ENCODE measurements at regions not wholly inside any gene's neighbourhood (a gene's known extent, or its start where the extent isn't known, plus 50 kb on each side); places are given as distances from the start of the nearest gene placed in this dataset.
"Not testable (repeated sequence)": the region's sequence is repeated elsewhere in the genome, so short reads cannot be mapped to it uniquely, and the experiment has no call there.

DNA sequence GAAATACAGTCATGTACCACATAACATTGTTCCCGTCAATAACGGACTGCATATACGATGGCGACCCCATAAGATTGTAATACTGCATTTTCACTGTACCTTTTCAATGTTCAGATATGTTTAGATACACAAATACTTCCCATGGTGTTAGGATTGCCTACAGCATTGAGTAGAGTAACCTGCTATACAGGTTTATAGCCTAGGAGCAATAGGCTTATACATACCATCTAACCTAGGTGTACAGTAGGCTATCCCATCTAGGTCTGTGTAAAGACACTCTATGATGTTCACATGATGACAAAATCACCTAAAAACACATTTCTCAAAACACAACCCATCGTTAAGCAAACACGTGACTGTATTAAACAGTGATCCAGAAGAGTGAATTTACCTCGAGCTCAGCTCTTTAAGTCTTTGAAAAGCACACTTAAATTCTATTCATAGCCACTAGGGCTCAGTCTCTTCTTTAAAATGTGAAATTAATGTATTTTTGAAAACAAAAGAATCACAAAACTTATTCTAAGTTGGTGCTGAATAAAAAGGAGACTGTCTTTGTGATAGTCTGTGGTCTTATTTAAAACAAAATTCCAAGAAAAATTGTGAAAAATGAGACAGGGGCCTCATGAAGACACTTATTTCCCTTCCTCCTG lies 239.1 kb upstream of the ARID2 start:
- DNase-seq, result no peak

DNA sequence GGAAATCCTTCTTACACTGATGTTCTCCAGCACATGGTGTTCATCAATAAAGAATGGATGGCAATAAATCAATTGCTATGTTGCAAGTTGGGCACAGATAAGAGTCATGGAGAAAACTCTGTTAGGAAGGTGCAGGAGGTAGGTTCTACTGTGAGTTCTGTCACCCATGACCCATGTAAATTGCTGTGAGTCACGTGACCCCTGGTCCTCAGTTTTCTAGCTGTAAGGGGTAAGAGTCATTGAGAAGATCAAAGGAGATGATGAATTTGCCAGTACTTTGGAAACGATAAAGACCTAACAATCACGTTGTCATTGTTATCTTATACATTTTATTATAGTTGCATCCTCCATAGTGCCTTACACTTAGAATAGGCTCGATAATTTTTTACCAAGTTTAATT lies 235.2 kb upstream of the ARID2 start:
- DNase-seq, result no peak

DNA sequence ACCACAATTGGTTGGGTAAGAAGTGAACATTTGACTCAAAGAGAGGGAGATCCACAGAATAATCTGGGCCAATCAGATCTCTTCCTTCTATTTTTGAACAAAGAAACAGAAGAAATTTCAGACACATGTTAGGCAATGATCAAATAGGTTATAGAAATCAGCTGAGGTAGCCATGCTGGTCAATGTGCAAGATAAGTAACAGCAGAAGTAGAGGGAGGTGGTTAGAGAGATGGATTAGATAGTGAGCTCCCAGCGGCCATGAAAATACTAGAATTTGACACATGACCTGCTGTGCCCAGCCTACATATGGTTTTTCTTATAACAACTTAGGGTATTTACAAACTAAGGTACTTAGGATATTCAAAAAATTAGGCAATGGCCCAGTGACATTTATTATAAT lies 230.9 kb upstream of the ARID2 start:
- DNase-seq, result no peak

DNA sequence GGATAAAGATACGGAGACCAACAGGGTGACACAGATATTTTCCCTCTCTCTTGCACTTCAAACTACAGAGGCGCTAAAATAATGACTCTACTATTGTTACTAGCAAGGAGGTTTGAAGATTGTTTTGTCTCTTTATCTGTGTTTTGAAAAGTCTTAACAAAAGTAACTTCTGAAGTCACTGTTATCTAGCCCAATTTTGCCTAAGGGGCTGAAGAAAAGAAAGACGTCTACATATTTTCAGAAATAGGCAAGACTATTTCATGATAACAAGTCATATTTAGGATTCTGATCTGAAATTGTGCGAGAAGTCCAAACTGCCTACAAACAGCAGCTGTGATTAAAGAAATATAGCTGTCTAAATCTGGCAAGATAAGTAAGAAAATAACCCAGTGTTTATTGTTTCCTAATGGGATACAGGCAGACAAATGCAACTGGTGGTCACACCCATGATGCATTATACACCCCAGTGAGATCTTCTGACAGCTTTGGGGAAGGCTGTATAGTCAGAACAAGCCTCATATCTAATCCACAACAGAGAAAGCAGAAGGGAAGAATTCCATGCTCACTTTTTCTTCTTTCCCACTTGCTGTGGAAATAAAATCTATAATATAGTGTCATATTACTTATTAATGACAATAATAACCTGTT lies 226.9 kb upstream of the ARID2 start:
- peak; percentile 74 for DNase-seq

DNA sequence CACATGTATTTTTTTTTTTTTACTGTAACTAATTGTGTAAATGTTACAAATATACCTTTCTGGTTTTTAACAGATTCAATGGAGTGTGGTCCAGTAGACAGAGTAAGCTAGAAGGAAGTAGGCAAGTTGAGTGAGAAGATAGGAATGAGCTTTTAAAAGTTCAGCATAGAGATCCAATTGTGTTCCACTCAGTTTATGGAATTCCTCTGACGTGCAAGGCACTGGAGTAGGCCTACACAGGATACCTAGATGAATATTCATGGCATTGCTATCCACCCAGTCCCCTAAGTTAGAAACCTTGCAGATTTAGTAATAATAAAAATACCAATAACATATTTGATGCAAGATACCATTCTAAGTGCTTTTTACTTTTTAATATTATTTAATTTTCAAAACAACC lies 225.6 kb upstream of the ARID2 start:
- peak; percentile 22 for DNase-seq

DNA sequence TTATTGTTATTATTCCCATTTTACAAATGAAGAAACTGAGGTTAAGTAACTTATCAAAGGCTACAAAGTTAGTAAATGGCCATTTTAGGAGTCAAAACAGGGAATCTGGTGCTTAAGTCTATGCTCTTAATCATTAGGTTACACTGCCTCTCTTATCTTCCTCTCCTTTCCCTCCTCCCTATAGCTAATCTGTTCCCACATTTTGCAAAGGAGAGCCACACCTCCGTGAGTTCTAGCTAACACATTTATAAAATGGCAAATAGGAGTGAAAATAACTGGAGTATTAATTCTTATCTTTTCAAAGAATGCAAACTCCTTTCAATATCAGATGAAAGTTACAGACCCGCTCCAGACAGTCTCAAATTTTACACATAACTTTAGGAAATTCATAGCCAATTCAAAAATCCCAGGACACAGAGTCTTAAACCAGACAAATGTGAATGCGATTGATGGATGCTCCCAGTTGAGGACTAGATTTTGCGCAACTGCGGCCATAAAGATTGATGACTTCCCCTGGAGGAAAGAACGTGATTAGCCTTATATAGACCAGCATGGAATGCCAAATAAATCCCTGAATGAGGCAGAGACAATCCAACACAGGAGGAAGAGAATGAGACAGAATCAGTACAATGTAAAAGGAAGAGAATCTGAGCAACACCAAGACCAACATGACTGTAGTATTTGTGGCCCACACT lies 225.0 kb upstream of the ARID2 start:
- peak; percentile 75 for DNase-seq

DNA sequence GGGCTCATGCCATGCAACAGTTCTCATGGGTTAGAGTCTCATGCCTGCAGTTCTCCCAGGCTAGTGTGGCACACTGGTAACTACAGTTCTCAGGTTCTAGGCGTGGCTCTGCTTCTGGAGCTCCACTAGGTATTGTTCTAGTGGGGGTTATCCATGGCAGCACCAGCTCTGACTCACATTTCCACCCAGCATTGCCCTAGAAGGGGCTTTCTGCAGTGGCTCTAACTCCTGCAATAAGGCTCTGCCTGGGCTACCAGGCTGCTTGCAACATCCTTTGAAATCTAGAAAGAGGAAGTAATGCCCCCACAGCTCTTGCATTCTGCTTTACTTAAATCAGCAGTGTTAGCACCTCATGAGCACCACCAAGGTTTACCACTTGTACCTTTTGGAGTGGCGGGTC lies 220.3 kb upstream of the ARID2 start:
- no peak for DNase-seq

DNA sequence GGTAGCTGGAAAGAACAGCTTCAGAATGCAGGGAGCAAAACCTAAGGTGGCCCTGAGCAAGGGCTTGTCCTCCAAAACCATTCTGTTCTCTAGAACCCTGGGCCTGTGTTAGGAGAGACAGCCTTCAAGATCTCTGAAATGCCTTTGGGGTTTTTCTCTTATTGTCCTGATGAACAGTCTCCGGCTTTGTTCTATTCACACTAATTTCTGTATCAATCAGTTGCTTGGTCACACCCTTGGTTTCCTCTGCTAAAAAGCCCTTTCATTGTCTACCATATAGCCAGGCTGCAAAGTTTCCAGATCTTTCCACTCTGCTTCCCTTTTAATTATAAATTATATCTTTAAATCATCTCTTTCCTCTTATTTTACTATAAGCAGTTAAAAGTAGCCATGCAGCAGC lies 219.9 kb upstream of the ARID2 start:
- DNase-seq, result no peak

DNA sequence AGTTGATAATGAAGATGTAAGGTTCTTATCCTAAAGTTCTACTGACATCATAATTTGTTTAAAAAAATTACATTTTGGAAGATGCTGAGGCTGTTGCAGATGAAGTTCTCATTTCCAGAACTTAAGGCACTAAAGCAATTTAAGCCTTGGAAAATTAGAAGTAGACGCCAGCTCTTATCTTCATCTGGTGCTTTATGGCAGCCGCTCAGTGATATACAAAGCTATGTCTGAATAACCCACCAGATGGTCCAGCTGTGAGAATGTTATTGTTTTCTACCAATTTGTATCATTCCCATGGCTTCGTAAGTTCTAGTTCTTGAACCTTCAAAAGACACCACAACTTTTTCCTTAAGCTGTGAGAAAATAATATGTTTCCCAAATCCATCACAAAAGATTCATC lies 212.1 kb upstream of the ARID2 start:
- no peak for DNase-seq

DNA sequence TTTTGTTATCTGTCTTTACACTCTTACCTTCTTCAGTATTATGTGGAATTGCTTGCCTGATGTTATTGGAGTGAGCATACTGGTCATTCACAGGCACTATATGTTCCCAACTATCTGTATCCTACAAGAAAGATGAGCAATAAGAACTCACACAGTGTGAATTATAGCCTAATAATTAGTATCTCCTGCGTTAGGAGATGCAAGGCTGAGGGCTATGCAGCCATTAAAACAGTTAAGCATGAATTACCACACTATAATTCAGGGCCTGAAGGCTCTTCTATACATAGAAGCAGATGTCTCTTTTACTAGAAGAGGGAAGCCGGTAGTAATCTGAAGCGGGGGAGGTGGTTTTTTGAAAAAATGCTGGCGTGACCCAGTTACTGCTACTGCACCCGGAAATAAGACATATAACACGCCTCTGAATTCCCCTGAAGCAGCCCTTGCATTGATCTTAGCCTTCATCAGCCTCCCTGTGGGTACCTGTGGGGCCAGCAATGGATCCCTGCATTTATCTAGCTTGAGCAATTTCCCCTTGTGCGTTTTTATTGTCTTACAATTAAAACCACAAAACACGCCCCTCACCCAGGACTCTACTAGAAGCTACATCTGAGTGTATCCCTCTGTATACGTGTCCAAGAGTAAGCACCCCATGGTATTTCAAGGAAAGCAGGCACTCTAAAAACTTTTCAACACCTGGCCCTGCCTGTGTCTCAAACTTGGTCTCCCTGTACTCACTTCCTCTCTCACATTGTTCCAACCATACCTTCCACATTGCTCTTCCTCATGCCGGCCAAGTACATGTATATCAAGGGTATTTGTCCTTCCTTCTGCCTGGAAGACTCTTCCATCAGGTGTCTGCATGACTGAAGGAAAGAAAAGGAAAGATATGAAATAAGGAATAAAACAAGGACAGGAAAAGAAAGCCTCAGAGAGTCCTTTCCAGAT lies 210.9 kb upstream of the ARID2 start:
- no peak for DNase-seq

DNA sequence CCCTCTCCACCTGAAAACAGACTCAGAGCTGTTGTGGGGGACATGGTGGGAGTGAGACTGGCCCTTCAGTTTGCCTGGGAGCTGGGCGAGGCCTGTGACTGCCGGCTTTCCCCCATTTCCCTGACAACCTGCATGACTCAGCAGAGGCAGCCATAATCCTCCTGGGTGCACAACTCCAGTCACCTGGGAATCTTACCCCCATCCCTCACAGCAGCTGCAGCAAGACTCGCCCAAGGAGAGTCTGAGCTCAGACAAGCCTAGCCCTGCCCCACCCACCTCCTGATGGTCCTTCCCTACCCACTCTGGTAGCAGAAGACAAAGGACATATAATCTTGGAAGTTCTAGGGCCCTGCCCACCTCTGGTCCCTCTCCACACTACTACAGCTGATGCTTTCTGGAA lies 207.3 kb upstream of the ARID2 start:
- no peak for DNase-seq

DNA sequence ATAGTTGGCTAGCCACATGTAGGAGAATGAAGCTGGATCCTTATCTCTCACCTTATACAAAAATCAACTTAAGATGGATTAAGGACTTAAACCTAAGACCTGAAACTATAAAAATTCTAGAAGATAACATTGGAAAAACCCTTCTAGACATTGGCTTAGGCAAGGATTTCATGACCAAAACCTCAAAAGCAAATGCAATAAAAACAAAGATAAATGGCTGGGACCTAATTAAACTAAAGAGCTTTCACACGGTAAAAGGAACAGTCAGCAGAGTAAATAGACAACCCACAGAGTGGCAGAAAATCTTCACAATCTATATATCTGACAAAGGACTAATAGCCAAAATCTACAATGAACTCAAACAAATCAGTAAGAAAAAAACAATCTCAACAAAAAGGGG lies 202.7 kb upstream of the ARID2 start:
- not testable (repeated sequence) for DNase-seq

DNA sequence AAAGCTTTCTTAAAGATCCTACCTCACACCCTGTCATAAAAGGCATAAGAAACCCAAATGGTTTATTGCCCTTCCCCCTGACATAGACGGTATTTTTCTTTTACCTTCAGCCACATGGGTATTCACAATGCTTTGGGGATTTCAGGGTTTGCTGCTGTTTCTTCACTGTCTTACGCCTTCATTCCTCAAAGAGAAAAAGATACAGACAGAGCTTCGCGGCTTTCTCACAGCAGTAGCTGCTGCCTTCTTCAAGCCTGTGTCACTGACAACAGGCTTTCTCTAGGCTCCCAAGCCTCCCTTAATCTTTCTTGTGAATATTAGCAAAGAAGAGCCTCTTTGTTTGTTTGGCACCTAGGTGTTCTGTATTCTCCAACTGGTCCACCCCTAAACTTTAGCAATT lies 197.4 kb upstream of the ARID2 start:
- no peak for DNase-seq

DNA sequence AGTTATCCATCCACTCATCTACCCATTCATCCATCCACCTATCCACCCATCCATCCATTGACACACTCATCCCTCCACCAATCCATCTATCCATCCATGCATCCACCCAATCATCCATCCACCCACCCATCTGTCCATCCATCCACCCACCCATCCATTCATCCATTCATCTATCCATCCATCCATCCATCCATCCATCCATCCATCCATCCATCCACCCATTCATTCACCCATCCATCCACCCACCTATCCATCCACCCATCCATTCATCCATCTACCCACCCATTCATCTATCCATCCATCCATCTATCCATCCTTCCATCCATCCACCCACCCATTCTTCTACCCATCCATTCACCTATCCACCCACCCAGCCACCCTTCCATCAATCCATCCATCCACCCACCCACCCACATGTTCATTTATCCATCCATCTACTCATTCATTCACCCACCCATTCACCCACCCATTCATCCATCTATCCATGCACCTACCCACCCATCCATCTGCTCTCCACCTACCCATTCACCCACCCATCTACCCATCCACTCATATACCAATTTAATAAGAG lies 193.8 kb upstream of the ARID2 start:
- DNase-seq, result no peak

DNA sequence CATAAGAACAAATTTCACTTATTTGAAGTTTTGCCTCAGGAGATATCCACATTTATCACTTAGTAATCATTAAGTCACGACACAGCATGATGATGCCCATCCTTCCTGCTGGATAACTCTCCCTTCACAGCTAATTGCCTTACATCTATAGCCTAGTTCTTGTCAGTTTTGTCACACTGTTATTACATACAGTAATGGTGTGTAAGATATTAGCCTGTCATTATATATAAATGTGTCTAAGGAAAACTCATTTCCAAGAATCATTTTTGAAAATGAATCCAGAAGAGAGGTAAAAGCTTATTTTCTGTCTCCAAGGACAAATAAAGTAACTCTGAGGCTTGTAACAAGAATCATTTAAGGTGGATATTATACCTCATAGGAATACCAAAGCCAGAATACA lies 193.2 kb upstream of the ARID2 start:
- no peak for DNase-seq

DNA sequence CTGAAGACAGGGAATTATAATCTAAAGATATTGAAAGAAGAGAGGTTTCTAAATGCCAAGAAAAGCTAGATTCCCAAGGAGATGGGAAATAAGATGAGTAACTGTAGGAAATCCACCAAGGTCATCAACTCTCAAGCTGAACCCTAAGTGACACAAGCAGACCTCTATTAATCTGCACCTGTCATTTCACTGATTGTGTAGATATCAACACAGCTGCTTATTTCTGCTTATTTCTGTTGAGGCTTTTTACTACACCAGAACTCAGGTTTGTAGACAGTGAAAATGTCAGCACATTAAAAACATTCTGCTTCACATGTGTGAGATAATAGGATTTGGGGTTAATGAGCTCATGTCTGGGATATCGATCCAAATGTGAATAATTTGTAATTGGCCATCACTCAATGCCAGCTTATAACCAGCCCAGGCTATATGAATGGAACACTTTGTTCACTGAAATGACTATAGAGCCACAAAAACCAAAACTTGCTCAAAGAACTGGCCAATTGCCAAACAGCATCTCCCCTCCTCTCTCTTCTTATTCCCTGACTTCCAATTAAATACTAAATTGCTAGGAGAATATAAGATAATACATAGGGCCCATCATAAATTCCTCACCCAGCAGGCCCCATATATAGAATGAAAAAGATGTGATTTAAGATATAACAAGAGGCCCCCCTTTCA lies 188.7 kb upstream of the ARID2 start:
- no peak for DNase-seq

DNA sequence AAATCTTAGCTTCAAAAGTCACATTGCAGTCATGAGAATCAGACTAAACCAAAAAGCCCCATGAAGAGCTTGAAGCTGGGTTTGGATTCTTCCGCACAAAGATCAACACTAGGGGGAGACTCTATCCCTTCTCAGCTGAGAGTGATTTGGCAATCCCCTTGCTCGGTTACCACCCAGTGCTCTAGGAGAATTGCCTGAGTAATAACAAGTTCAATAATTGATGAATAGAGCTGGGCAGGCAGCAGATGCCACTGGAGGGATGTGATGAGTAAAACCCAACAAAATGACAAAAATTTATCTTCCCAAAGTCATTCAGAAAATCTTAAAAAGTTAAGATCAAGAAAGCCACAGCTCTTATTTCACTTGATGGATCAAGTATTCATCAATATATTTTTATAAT lies 185.6 kb upstream of the ARID2 start:
- peak; percentile 62 for DNase-seq

DNA sequence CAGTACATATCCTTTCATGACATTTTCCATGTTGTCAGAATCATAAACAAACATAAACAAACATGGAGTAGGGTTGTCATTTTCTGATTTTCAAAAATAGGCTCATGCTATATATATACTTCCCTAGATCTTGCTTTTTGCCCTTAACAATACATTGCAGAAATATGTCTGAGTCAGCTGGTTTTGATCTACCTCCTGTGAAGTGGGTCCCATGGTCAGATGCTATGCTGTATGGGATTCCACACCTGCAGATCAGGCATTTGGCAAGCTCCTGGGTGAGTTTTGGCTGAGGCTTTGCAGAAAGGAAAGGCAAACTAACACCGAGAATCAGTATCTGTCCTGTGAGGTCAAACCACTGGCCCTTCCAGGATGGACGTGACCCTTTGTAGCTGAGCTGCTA lies 183.0 kb upstream of the ARID2 start:
- peak; percentile 16 for DNase-seq

DNA sequence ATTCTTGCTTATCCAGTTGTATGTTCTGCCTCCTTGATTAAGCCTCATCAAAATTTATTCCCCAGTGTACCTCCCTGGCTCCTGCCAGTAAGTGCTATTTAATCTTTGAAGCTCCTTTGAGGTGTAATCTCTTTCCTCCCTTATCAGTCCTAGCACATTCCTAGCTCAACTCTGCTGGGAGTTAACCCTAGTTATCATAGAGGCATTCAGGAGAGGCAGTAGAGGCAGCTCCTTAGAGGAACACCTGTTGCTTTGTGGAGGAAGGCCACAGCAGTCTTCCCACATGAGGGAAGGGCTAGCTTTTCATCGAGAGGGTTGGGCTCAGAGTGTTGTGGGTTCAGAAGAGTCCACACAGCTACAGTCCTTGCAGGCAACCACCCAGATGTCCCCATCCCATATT lies 182.4 kb upstream of the ARID2 start:
- peak; percentile 72 for DNase-seq

DNA sequence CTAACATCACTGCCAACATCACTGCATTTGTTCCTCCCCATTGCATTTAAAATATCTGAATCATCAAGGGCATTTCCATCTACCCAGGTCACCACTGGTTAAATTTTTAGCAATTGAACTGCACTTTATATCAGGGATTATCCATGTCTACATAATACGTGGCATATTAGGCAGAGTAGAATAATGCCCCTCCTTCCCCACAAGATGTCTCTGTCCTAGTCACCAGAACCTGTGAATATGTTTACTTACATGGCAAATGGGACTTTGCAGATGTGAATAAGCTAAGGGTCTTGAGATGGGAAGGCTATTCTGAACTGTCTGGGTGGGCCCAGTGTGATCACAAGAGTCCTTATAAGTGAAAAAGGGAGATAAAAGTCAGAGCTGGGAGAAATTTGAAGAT lies 181.7 kb upstream of the ARID2 start:
- no peak for DNase-seq

DNA sequence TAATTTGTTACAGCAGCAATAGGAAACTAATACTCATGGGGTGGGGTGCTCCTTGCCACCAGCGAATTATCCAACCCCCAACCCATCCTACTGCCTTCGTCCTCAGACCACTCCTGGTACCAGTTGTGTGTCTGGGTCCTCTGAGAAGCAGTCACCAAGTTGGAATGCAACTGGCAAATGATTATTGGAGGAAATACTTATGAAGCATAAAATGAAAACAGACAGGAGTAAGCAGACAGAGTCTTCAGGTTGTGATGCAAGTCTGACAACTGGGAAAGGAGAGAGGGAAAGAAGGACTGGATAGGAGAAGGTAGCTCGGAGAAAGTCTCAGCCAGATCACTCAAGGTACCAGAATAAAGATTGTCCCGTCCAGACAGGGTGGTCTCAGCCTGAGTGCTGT lies 181.1 kb upstream of the ARID2 start:
- DNase-seq, result no peak

DNA sequence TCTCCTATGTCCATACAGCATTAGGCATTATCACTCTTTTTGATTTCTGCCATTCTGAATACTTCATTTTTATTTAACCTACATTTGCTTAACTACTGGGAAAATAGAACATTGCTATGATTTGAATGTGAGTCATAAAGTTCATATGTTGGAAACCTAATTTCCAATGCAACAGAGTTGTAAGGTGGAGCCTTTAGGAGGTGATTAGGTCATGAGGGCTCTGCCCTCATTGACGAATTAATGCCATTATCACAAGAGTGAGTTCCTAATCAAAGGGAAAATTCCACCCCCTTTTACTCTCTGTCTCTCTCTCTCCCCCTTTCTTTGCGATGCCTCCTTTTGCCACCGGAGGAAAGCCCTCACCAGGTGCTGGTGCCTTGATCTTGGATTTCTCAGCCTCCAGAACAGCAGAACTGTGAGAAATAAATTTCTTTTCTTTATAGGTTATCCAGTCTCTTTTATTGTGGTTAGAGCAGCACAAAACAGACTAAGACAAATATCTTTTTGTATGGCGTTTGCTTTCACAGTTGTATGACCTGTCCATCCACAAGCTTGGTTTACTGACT lies 180.1 kb upstream of the ARID2 start:
- no peak for DNase-seq
